ENCODE measurements at regions not wholly inside any gene's neighbourhood (a gene's known extent, or its start where the extent isn't known, plus 50 kb on each side); places are given as distances from the start of the nearest gene placed in this dataset.

GRCh38 chr6:26216886-26217713 lies 129.9 kb downstream of the HFE start:
- Mint-ChIP-seq H3K27me3 (ENCODE audit: insufficient read depth, unreplicated experiment) (no peaks in the 10 kb centered on the region), H3K4me3 (ENCODE audit: unreplicated experiment) (no peak overlapping the region), H3K9me3 (ENCODE audit: unreplicated experiment) (no peaks in the 10 kb centered on the region), H3K27ac (ENCODE audit: unreplicated experiment) (no peak overlapping the region), H3K4me1 (ENCODE audit: low read depth, unreplicated experiment) (no peaks in the 10 kb centered on the region), H3K36me3 (ENCODE audit: insufficient read depth, unreplicated experiment) (no peaks in the 10 kb centered on the region)
- no peaks in the 10 kb centered on the region for H3K36me3 ChIP-seq (ENCODE audit: control insufficient read depth, insufficient read depth, low read length)
- intact Hi-C loops (cut with micrococcal nuclease; ENCODE audit: unreplicated experiment): loop anchor here (1.0 kb wide), 4 partner anchors 13 to 68 kb away; a partner anchor contains a TSS
- peak; percentile 89 to 91 for DNase-seq
- peak overlapping the region; percentile 51 for H3K4me3 ChIP-seq (ENCODE audit: low read depth, low read length)
- CTCF ChIA-PET: interaction anchor here (1.0 to 1.7 kb wide), 4 partner anchors 34 to 154 kb away, joined by 3 to 16 read pairs (median 7); a partner anchor contains a TSS
- no peaks in the 10 kb centered on the region for H3K27me3 ChIP-seq (replicated peaks; ENCODE audit: control insufficient read depth, insufficient read depth, low read length)
- H3K4me1 ChIP-seq: no peaks in the 10 kb centered on the region
- TF ChIP-seq CTCF (IDR thresholded peaks at IDR 0.05; ENCODE audit: insufficient read depth in 1 of 2, low read depth in 1 of 2, low read length in 1 of 2, severe bottlenecking in 1 of 2, unreplicated experiment in 1 of 2): peak in 1 of 2 experiments; percentile 37
- H3K9me3 ChIP-seq: no peaks in the 10 kb centered on the region
- POLR2A ChIA-PET: interaction anchor here (0.6 to 3.6 kb wide), 42 partner anchors 8 to 1676 kb away, joined by 3 to 182 read pairs (median 6); a partner anchor contains a TSS
- BruUV-seq (replicated peaks): TSS peak; percentile 100

- POLR2A ChIA-PET: interaction anchor here (0.6 to 3.6 kb wide), 16 partner anchors 13 to 1676 kb away, joined by 3 to 182 read pairs (median 24); a partner anchor contains a TSS
- H3K4me1 Mint-ChIP-seq (ENCODE audit: low read depth, unreplicated experiment): no peaks in the 10 kb centered on the region
- no peak overlapping the region for H3K4me3 Mint-ChIP-seq (ENCODE audit: unreplicated experiment)
- peak overlapping the region; percentile 51 for H3K4me3 ChIP-seq (ENCODE audit: low read depth, low read length)
- intact Hi-C loops (cut with micrococcal nuclease; ENCODE audit: unreplicated experiment): no loop called here
- no peak for TF ChIP-seq CTCF (IDR thresholded peaks at IDR 0.05; ENCODE audit: insufficient read depth in 1 of 2, low read depth in 1 of 2, low read length in 1 of 2, severe bottlenecking in 1 of 2, unreplicated experiment in 1 of 2)
- no peak overlapping the region for H3K27ac Mint-ChIP-seq (ENCODE audit: unreplicated experiment)
- no peaks in the 10 kb centered on the region for H3K36me3 Mint-ChIP-seq (ENCODE audit: insufficient read depth, unreplicated experiment)
- no TSS peak for BruUV-seq (replicated peaks)
- peak in 1 of 2 experiments; percentile 33 for DNase-seq
- H3K9me3 Mint-ChIP-seq (ENCODE audit: unreplicated experiment): no peaks in the 10 kb centered on the region
- CTCF ChIA-PET: no interaction called here
- H3K36me3 ChIP-seq (ENCODE audit: control insufficient read depth, insufficient read depth, low read length): no peaks in the 10 kb centered on the region
- H3K9me3 ChIP-seq: no peaks in the 10 kb centered on the region
- no peaks in the 10 kb centered on the region for H3K27me3 Mint-ChIP-seq (ENCODE audit: insufficient read depth, unreplicated experiment)
- H3K4me1 ChIP-seq: no peaks in the 10 kb centered on the region
- H3K27me3 ChIP-seq (replicated peaks; ENCODE audit: control insufficient read depth, insufficient read depth, low read length): no peaks in the 10 kb centered on the region
Observed at GRCh38 chr6:26217714-26218075, 130.5 kb downstream of the HFE start.

GRCh38 chr6:26218824-26219223 lies 131.6 kb downstream of the HFE start:
- DNase-seq: no peak
- H3K4me3 ChIP-seq (ENCODE audit: low read depth, low read length): no peak overlapping the region

More at GRCh38 chr6:26218824-26219223, 131.6 kb downstream of the HFE start:
- no peak for TF ChIP-seq CTCF (IDR thresholded peaks at IDR 0.05; ENCODE audit: insufficient read depth in 1 of 2, low read depth in 1 of 2, low read length in 1 of 2, severe bottlenecking in 1 of 2, unreplicated experiment in 1 of 2)
- no peaks in the 10 kb centered on the region for H3K36me3 ChIP-seq (ENCODE audit: control insufficient read depth, insufficient read depth, low read length)
- no peaks in the 10 kb centered on the region for H3K4me1 ChIP-seq
- H3K9me3 Mint-ChIP-seq (ENCODE audit: unreplicated experiment): no peaks in the 10 kb centered on the region
- H3K36me3 Mint-ChIP-seq (ENCODE audit: insufficient read depth, unreplicated experiment): no peaks in the 10 kb centered on the region
- no peaks in the 10 kb centered on the region for H3K27me3 ChIP-seq (replicated peaks; ENCODE audit: control insufficient read depth, insufficient read depth, low read length)
- POLR2A ChIA-PET: interaction anchor here (0.6 to 1.0 kb wide), 4 partner anchors 25 to 159 kb away, joined by 3 to 4 read pairs (median 3); a partner anchor contains a TSS
- H3K27ac Mint-ChIP-seq (ENCODE audit: unreplicated experiment): no peak overlapping the region
- CTCF ChIA-PET: no interaction called here
- no peaks in the 10 kb centered on the region for H3K27me3 Mint-ChIP-seq (ENCODE audit: insufficient read depth, unreplicated experiment)
- H3K4me3 Mint-ChIP-seq (ENCODE audit: unreplicated experiment): no peak overlapping the region
- H3K4me1 Mint-ChIP-seq (ENCODE audit: low read depth, unreplicated experiment): no peaks in the 10 kb centered on the region
- no TSS peak for BruUV-seq (replicated peaks)
- no peaks in the 10 kb centered on the region for H3K9me3 ChIP-seq
- intact Hi-C loops (cut with micrococcal nuclease; ENCODE audit: unreplicated experiment): no loop called here

Measured in Caco-2 (cell line).